ENCODE measurements at regions not wholly inside any gene's neighbourhood (a gene's known extent, or its start where the extent isn't known, plus 50 kb on each side); places are given as distances from the start of the nearest gene placed in this dataset.
"Not testable (repeated sequence)": the region's sequence is repeated elsewhere in the genome, so short reads cannot be mapped to it uniquely, and the experiment has no call there.

- CTCF ChIA-PET: no interaction called here
- TF ChIP-seq HDGF (IDR thresholded peaks at IDR 0.05; ENCODE audit: borderline replicate concordance) (no peak), SUZ12 (IDR thresholded peaks at IDR 0.05) (no peak), LEF1 (IDR thresholded peaks at IDR 0.05; ENCODE audit: borderline replicate concordance) (no peak), ZNF384 (IDR thresholded peaks at IDR 0.05) (no peak), FOXM1 (IDR thresholded peaks at IDR 0.05; ENCODE audit: borderline replicate concordance) (no peak), SP1 (IDR thresholded peaks at IDR 0.05) (no peak), CTBP1 (IDR thresholded peaks at IDR 0.05; ENCODE audit: borderline replicate concordance) (no peak), FOXK2 (IDR thresholded peaks at IDR 0.05) (no peak), TARDBP (IDR thresholded peaks at IDR 0.05) (no peak), BHLHE40 (IDR thresholded peaks at IDR 0.05; ENCODE audit: borderline replicate concordance) (no peak), PKNOX1 (IDR thresholded peaks at IDR 0.05) (no peak), L3MBTL2 (conservative IDR thresholded peaks at IDR 0.05) (no peak), ELF4 (IDR thresholded peaks at IDR 0.05) (no peak), FOXA1 (IDR thresholded peaks at IDR 0.05) (no peak), ARNT (IDR thresholded peaks at IDR 0.05) (no peak), NFRKB (IDR thresholded peaks at IDR 0.05) (no peak)
- POLR2A ChIA-PET: no interaction called here
- DNase-seq (ENCODE audit: extremely low spot score): no peak
These were observed 972.1 kb upstream of the PRR20A start for GRCh38 chr13:56168581-56168980.

- no peak for DNase-seq (ENCODE audit: extremely low spot score)
- TF ChIP-seq NFRKB (IDR thresholded peaks at IDR 0.05) (no peak), FOXK2 (IDR thresholded peaks at IDR 0.05) (no peak), HDGF (IDR thresholded peaks at IDR 0.05; ENCODE audit: borderline replicate concordance) (no peak), BHLHE40 (IDR thresholded peaks at IDR 0.05; ENCODE audit: borderline replicate concordance) (no peak), ARNT (IDR thresholded peaks at IDR 0.05) (no peak), FOXM1 (IDR thresholded peaks at IDR 0.05; ENCODE audit: borderline replicate concordance) (no peak), LEF1 (IDR thresholded peaks at IDR 0.05; ENCODE audit: borderline replicate concordance) (no peak), SUZ12 (IDR thresholded peaks at IDR 0.05) (no peak), ZNF384 (IDR thresholded peaks at IDR 0.05) (no peak)
- CTCF ChIA-PET: no interaction called here
- POLR2A ChIA-PET: no interaction called here
These were observed 967.4 kb upstream of the PRR20A start for GRCh38 chr13:56173346-56173745.

- POLR2A ChIA-PET: no interaction called here
- TF ChIP-seq PKNOX1 (IDR thresholded peaks at IDR 0.05): no peak
- TF ChIP-seq BHLHE40 (IDR thresholded peaks at IDR 0.05; ENCODE audit: borderline replicate concordance): no peak
- no peak for TF ChIP-seq NFRKB (IDR thresholded peaks at IDR 0.05)
- TF ChIP-seq FOXM1 (IDR thresholded peaks at IDR 0.05; ENCODE audit: borderline replicate concordance): no peak
- TF ChIP-seq L3MBTL2 (conservative IDR thresholded peaks at IDR 0.05): no peak
- no peak for TF ChIP-seq LEF1 (IDR thresholded peaks at IDR 0.05; ENCODE audit: borderline replicate concordance)
- no peak for TF ChIP-seq ARNT (IDR thresholded peaks at IDR 0.05)
- no peak for TF ChIP-seq SP1 (IDR thresholded peaks at IDR 0.05)
- no peak for TF ChIP-seq SUZ12 (IDR thresholded peaks at IDR 0.05)
- no peak for TF ChIP-seq FOXA1 (IDR thresholded peaks at IDR 0.05)
- no peak for TF ChIP-seq HDGF (IDR thresholded peaks at IDR 0.05; ENCODE audit: borderline replicate concordance)
- no peak for TF ChIP-seq FOXK2 (IDR thresholded peaks at IDR 0.05)
- no peak for TF ChIP-seq CTBP1 (IDR thresholded peaks at IDR 0.05; ENCODE audit: borderline replicate concordance)
- TF ChIP-seq ELF4 (IDR thresholded peaks at IDR 0.05): no peak
- no peak for TF ChIP-seq TARDBP (IDR thresholded peaks at IDR 0.05)
- TF ChIP-seq ZNF384 (IDR thresholded peaks at IDR 0.05): no peak
- CTCF ChIA-PET: no interaction called here
- DNase-seq (ENCODE audit: extremely low spot score): no peak
These were observed 958.1 kb upstream of the PRR20A start for GRCh38 chr13:56182598-56182997.

GRCh38 chr13:56187331-56187730 lies 953.4 kb upstream of the PRR20A start:
- CTCF ChIA-PET: no interaction called here
- no peak for DNase-seq (ENCODE audit: extremely low spot score)
- no peak for TF ChIP-seq SP1 (IDR thresholded peaks at IDR 0.05)
- POLR2A ChIA-PET: no interaction called here

GRCh38 chr13:56188582-56188981 lies 952.1 kb upstream of the PRR20A start:
- DNase-seq (ENCODE audit: extremely low spot score); POLR2A ChIA-PET: not testable (repeated sequence)
- CTCF ChIA-PET: interaction anchor here (0.6 kb wide), 1 partner anchor 60 kb away, joined by 4 read pairs; no protein-coding TSS in a partner anchor

- DNase-seq (ENCODE audit: extremely low spot score): no peak
- POLR2A ChIA-PET: no interaction called here
- TF ChIP-seq NFRKB (IDR thresholded peaks at IDR 0.05) (no peak), FOXK2 (IDR thresholded peaks at IDR 0.05) (no peak), L3MBTL2 (conservative IDR thresholded peaks at IDR 0.05) (no peak), FOXA1 (IDR thresholded peaks at IDR 0.05) (no peak), CTBP1 (IDR thresholded peaks at IDR 0.05; ENCODE audit: borderline replicate concordance) (no peak), ZNF384 (IDR thresholded peaks at IDR 0.05) (no peak), HDGF (IDR thresholded peaks at IDR 0.05; ENCODE audit: borderline replicate concordance) (no peak), TARDBP (IDR thresholded peaks at IDR 0.05) (no peak), BHLHE40 (IDR thresholded peaks at IDR 0.05; ENCODE audit: borderline replicate concordance) (no peak), SP1 (IDR thresholded peaks at IDR 0.05) (no peak), PKNOX1 (IDR thresholded peaks at IDR 0.05) (no peak), SUZ12 (IDR thresholded peaks at IDR 0.05) (no peak), FOXM1 (IDR thresholded peaks at IDR 0.05; ENCODE audit: borderline replicate concordance) (no peak), ARNT (IDR thresholded peaks at IDR 0.05) (no peak), ELF4 (IDR thresholded peaks at IDR 0.05) (no peak), LEF1 (IDR thresholded peaks at IDR 0.05; ENCODE audit: borderline replicate concordance) (no peak)
- CTCF ChIA-PET: no interaction called here
These were observed 951.3 kb upstream of the PRR20A start for GRCh38 chr13:56189439-56189838.

GRCh38 chr13:56189978-56190377 lies 950.7 kb upstream of the PRR20A start:
- no peak for DNase-seq (ENCODE audit: extremely low spot score)
- no peak for TF ChIP-seq FOXK2 (IDR thresholded peaks at IDR 0.05)
- no peak for TF ChIP-seq PKNOX1 (IDR thresholded peaks at IDR 0.05)
- no peak for TF ChIP-seq LEF1 (IDR thresholded peaks at IDR 0.05; ENCODE audit: borderline replicate concordance)
- TF ChIP-seq NFRKB (IDR thresholded peaks at IDR 0.05): no peak
- no peak for TF ChIP-seq FOXM1 (IDR thresholded peaks at IDR 0.05; ENCODE audit: borderline replicate concordance)
- TF ChIP-seq FOXA1 (IDR thresholded peaks at IDR 0.05): no peak
- no peak for TF ChIP-seq ZNF384 (IDR thresholded peaks at IDR 0.05)
- TF ChIP-seq SUZ12 (IDR thresholded peaks at IDR 0.05): no peak
- TF ChIP-seq CTBP1 (IDR thresholded peaks at IDR 0.05; ENCODE audit: borderline replicate concordance): no peak
- no peak for TF ChIP-seq TARDBP (IDR thresholded peaks at IDR 0.05)
- TF ChIP-seq ARNT (IDR thresholded peaks at IDR 0.05): no peak
- no peak for TF ChIP-seq ELF4 (IDR thresholded peaks at IDR 0.05)
- no peak for TF ChIP-seq L3MBTL2 (conservative IDR thresholded peaks at IDR 0.05)
- no peak for TF ChIP-seq SP1 (IDR thresholded peaks at IDR 0.05)
- no peak for TF ChIP-seq HDGF (IDR thresholded peaks at IDR 0.05; ENCODE audit: borderline replicate concordance)
- TF ChIP-seq BHLHE40 (IDR thresholded peaks at IDR 0.05; ENCODE audit: borderline replicate concordance): no peak
- CTCF ChIA-PET: no interaction called here
- POLR2A ChIA-PET: no interaction called here
